ENCODE measurements at regions not wholly inside any gene's neighbourhood (a gene's known extent, or its start where the extent isn't known, plus 50 kb on each side); places are given as distances from the start of the nearest gene placed in this dataset.
A peak's percentile ranks its signal among the peaks of the same experiment; 100 is the strongest.
"Not testable (repeated sequence)": the region's sequence is repeated elsewhere in the genome, so short reads cannot be mapped to it uniquely, and the experiment has no call there.

DNA sequence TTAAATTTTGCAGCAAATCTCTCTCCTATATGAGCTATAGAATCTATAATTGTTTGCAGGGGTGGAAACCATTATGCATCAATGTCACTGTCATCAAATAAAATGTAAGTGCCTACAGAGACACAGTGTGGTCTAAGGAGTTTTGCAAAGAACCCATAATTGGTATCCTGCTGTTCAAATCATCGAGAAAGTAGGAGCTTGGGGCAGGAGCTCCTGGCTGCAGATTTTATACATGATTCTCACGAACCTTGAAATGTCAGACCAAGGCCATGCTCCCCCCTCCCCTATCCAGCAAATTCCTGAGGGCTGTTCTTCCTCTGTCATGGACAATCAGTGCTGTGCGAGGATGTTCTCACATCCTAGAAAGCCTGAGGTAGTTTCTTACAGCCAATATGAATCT lies 119.5 kb upstream of the CYRIA start:
- DNase-seq, result no peak

DNA sequence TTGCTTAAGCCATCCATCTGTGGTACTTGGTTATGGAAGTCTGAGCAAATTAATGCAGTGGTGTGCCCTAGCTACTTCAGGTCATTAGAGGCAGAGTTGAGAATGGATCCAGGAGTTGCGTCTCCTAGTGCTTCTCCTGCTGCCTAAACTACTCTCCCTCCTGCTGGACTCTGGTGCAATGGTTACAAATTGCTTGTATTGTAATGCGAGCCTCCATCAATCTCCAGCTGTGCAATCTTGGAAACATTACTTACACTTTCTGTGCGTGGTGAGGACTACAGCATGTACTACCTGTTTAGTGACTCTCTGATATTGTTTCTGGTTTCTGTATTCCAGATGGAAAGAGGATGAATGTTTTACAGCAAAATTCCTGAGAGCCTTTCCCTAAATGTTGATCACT lies 119.0 kb upstream of the CYRIA start:
- DNase-seq, result no peak

- DNase-seq, result no peak
These were observed 111.7 kb upstream of the CYRIA start for GRCh38 chr2:16777123-16777870.

GRCh38 chr2:16775899-16776231 lies 110.2 kb upstream of the CYRIA start:
- DNase-seq, result no peak

- no peak for DNase-seq
These were observed 109.6 kb upstream of the CYRIA start for GRCh38 chr2:16774980-16775898.

DNA sequence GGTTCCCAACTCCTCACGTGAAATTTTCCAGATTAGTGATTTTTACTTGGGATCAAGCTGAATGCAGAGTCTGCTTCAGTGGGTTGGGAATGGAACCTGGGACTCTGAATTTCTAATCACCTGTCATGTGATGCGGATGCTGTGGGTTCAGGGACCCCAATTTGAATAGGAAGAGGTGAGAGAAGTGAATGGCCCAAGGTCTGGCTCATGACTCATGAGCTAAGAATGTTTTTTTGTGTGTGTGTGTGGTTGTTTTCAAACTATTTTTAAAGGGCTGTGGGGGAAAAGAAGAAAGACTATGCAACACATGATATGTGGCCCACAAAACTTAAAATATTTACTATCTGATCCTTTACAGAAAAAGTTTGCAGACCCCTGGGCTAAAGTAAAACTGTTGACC lies 108.5 kb upstream of the CYRIA start:
- no peak for DNase-seq

GRCh38 chr2:16773080-16773713 lies 107.6 kb upstream of the CYRIA start:
- no peak for DNase-seq

DNA sequence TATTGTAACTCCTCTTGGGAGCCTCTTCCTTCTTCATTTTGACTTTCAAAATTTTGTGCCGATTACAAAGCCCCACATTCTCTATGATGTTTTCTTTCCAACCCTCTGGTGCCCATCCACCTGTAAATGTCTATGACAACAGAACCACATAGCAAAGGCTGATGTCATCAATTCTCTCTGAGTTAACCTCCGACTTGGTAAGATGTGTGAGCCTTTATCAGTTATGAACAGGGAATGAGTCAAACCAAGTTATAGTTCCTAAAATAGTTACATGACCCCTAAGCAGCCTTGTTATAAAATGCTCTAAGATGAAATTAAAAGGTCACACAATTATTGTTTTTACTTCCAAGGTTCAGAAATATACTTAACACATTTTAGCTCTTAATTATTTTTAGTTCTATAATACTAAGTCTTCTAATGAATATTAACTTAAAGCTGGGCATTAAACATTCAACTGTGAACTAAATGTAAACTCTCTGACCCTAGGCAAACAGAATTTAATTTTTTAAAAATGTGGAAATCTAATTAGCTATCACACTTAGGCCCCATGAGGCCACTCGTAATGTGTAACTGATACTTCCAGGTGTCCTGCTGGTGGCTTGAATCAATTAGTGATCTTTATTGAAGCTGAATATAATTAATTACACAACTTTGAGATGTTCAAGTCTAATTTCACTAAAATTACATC lies 102.3 kb upstream of the CYRIA start:
- no peak for DNase-seq

DNA sequence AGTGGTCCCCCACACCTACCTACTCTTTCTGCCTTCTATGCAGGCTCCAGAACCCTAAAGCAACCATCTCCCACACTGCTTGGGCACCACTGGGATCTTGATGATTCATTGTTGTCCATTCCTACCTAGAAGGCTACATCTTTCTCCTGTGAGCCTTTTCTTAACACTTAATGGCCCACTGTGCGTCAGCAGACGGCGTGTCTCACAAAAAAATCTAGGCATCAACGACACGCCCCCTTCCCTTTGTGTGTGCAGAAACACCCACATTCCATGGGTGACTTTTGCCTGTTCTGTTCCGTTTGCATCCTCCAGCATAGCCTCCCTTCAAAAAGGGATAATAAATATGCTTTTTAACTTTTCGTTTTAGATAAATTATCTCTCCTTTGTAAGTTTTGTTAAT lies 99.7 kb upstream of the CYRIA start:
- no peak for DNase-seq

DNA sequence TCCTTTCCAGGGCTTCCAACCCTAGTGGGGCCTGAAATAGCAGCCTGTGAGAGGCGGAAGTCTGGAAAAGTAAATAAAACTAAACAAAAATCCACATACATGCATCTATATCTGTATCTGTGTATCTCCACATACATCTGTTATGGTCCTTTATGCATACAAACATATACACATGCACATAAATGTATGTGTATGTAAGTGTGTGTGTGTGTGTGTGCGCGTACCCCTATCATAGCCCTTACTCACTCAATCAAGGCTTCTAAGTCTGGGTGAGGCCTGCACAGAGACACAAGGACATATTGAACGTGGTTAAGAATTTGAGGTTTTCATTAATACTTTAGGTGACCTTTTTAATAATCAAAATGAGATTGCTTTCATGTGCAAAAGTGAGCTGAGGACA lies 98.9 kb upstream of the CYRIA start:
- DNase-seq, result no peak

DNA sequence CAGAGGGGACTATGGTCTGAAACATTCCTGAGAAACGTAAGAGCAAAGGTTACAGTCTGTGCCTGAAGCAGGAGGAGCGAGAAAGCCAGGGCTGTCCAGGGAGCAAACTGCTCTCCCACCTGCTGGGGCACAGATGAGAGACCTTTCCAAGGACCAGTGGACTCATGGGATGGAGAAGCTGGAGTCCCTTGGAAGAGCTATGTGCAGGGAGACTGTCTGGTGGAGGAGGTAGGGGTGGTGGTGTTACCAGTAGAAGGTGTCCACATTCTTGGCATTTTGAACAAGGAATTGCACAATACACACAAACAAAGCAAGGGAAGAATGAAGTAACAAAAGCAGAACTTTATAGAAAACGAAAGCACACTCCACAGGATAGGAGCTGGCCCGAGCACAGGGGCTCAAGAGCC lies 97.9 kb upstream of the CYRIA start:
- DNase-seq, result no peak

- DNase-seq, result no peak
These were observed 97.4 kb upstream of the CYRIA start for GRCh38 chr2:16763056-16763455.

GRCh38 chr2:16760426-16760825 lies 94.8 kb upstream of the CYRIA start:
- no peak for DNase-seq

- DNase-seq, result peak; percentile 6
These were observed 91.4 kb upstream of the CYRIA start for GRCh38 chr2:16756831-16757644.

DNA sequence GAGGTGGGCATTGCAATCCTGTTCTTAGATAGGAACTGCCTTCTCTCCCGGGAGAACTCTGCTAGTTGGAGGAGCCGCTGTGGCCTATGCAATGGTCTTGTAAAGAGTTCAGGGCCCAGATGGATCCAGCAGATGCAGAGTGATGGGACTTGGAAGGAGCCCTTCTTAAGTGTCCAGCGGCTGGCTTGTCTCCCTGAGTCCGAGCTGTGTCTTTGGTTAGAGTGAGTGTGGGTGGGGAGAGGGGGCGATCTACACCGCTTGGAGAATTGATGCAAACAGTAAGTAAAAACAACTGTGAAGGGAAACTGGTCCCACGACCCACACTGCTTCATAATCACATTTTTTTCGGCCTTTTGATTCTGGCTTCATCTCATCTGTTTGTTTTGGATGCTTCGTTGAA lies 89.8 kb upstream of the CYRIA start:
- DNase-seq, result no peak

DNA sequence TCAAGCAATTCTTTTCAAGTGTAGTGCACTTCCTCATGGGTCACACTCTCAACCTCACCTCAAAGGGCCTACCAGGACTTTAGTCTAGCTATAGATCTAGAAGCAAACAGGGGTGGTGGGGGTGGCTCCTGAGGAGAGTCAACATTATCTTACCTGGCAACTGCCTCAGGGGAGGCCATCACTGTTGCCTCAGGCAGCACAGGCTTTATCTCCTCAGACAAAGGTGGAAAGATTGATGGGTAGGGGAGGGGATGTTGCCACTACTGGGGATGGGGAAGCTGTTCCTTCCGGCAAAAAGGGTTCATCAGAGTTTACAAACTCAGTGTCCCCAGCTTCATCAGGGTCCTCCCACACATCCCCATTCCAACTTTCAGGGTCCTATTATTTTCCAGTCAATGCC lies 87.4 kb upstream of the CYRIA start:
- not testable (repeated sequence) for DNase-seq

DNA sequence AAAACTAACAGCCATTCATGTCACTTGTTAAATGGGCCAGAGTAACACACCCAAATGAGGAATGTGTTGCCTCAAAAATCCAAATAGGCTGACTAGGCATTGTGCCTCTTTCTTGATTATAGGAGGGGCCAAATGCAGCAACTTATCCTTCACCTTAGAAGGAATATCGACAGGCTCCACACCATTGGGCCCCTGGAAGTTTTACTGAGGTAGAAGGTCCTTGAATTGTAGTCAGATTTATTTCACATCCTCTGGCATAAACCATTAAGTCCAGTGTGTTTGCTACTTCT lies 85.2 kb upstream of the CYRIA start:
- DNase-seq, result not testable (repeated sequence)

DNA sequence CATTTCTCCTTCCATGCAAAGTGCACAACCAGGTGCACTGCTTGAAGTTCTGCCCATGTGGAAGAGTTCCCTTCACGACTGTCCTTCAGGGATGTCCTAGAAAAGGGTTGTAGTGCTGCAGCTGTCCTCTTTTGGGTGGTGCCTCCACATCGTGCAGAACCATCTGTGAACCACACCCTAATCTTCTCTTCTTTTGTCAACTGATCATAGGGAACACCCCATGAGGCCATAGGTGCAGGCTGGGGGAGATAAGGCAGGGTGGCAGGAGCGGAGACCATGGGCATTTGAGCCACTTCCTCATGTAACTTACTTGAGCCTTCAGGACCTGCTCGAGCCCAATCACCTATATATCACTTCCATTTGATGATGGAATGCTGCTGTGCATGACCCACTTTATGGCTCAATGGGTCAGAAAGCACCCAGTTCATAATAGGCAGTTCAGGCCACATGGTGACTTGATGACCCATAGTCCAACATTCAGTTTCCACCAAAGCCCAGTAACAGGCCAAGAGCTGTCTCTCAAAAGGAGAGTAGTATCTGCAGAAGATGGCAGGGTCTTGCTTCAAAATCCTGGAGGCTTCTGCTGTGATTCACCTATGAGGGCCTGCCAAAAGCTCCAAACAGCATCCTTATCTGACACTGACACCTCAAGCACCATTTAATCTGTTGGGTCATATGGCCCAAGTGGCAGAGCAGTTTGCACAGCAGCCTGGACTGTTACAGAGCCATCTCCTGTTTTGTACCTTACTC lies 84.7 kb upstream of the CYRIA start:
- no peak for DNase-seq

DNA sequence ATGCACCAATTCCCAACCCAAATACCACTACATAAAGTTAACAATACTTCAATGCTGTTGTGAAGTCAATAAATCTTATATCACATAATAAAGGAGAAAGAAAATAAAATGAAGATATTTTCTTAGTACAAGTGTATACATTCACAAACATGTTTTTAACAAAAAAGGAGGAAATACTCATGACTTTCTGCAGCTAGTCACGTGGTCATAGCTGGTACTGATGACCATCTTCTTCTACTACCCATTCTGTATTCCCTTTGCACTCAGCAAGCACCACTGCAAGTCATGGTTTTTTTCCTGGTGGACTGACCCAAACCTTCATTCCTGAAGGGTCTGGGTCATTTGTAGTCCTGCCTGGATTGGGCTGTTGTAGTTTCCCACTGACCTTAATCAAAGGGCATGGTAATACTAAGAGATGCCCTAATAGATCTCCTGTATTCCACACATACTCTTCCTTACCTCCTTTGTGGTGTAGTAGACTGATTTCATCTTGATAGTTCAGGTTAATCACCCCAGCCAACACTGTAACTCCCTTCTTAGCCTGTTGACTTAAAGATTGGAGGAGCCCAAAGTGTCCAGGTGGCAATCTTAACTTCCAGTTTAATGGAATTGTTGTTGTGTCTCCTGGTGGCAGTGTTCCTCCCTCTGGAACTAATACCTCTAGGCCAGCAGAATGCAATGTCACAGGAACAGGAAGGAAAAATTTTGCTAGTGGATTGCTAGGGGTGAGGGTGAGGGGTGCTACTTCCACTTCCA lies 83.1 kb upstream of the CYRIA start:
- not testable (repeated sequence) for DNase-seq

DNA sequence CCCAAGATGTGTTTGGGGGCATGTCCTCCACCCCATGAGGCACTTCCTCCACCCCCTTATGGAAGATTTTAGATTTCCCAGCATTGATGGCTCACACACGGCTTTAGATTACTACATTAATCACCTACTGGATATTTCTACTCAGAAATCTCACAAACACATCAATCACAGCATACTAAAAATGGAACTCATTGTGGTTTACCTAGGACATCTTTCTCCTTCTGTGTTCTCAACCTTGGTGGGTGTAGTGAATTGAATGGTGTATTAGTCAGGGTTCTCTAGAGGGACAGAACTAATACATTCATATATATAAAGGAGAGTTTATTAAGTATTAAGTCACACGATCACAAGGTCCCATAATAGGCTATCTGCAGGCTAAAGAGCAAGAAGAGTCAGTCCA lies 82.1 kb upstream of the CYRIA start:
- DNase-seq, result no peak

- DNase-seq, result no peak
These were observed 81.6 kb upstream of the CYRIA start for GRCh38 chr2:16747257-16747656.
